Brain microvascular endothelial cell (primary cell): ENCODE measurements at regions not wholly inside any gene's neighbourhood (a gene's known extent, or its start where the extent isn't known, plus 50 kb on each side); places are given as distances from the start of the nearest gene placed in this dataset.

Experiments
- DNase-seq: peaks from one replicate; pipeline ENCODE4 v3.0.0-alpha.2; 2020
- H3K27ac ChIP-seq: fragments of 250-450 bp; sonication (Bioruptor Pico); 2 replicates; pipeline ENCODE4 v1.5.1; 2020; ENCODE audit warnings: mild to moderate bottlenecking, moderate library complexity
- H3K27me3 ChIP-seq: fragments of 250-450 bp; sonication (Bioruptor Pico); replicated peaks from 2 replicates; pipeline ENCODE4 v1.5.1; 2020; ENCODE audit warnings: mild to moderate bottlenecking
- H3K36me3 ChIP-seq: fragments of 250-450 bp; sonication (Bioruptor Pico); replicated peaks from 2 replicates; pipeline ENCODE4 v1.5.1; 2020; ENCODE audit warnings: mild to moderate bottlenecking
- H3K4me3 ChIP-seq: 2 replicates; pipeline ENCODE4 v1.5.1; 2011; ENCODE audit warnings: low read depth, mild to moderate bottlenecking, control low read depth, low read length, moderate library complexity
- in situ Hi-C: cut with HindIII; loops from 2 replicates; pipeline ENCODE4 v1.10.0; 2017; ENCODE audit warnings: low sequenced_read_pairs, low pct_ligation_motif_present
- TF ChIP-seq, protein P1 (sequence below): IDR thresholded peaks from 2 replicates; pipeline ENCODE4 v1.5.1; 2011; ENCODE audit warnings: low read depth, mild to moderate bottlenecking, moderate library complexity, low read length, control low read depth, inconsistent platforms; ENCODE audit errors: missing control alignments

DNA sequence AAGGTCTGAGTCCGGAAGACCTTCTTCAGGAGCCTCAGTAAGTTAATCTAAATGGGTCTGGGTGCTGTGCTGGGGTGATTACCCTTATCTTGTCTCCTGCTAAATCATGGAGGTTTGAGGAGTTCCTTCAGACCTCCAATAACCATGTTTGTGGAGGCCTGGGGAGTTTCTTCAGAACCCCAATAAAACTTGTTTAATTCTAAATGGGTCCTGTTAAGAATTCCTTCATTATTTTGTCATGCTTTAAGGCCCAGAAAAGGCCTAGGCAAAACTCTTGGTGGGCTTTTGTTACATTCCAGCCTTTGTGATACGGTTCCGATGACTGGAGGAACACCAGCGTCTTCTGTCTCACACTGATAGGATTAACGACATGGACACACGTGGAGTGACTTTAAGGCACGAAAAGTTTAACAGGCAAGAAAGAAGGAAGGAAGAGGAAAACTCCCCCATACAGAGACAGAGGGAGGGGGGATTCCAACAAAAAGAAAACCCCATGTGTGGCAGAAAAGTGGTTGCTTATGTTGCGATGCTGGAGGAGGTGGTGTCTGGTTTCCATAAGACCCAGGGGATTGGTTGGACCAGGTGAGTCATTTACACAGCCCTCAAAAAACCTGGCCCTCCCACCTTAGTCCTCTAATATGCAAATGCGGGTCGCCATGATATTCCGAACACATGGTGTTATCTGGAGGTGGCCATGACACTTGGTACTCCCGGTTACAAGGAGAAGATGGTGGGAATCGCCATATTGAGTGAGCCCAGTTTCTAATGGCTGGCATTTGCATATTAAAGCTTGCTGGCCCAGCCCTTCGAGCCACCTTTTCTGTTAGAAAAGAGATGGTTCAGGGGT lies 72.6 kb upstream of the MFGE8 start:
- DNase-seq: no peak
- H3K27me3 ChIP-seq: no peaks in the 10 kb centered on the region
- TF ChIP-seq, protein P1, sequence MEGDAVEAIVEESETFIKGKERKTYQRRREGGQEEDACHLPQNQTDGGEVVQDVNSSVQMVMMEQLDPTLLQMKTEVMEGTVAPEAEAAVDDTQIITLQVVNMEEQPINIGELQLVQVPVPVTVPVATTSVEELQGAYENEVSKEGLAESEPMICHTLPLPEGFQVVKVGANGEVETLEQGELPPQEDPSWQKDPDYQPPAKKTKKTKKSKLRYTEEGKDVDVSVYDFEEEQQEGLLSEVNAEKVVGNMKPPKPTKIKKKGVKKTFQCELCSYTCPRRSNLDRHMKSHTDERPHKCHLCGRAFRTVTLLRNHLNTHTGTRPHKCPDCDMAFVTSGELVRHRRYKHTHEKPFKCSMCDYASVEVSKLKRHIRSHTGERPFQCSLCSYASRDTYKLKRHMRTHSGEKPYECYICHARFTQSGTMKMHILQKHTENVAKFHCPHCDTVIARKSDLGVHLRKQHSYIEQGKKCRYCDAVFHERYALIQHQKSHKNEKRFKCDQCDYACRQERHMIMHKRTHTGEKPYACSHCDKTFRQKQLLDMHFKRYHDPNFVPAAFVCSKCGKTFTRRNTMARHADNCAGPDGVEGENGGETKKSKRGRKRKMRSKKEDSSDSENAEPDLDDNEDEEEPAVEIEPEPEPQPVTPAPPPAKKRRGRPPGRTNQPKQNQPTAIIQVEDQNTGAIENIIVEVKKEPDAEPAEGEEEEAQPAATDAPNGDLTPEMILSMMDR: no peak
- H3K36me3 ChIP-seq: no peaks in the 10 kb centered on the region
- H3K4me3 ChIP-seq: no peak overlapping the region
- in situ Hi-C loops: no loop called here
- H3K27ac ChIP-seq: no peak overlapping the region

DNA sequence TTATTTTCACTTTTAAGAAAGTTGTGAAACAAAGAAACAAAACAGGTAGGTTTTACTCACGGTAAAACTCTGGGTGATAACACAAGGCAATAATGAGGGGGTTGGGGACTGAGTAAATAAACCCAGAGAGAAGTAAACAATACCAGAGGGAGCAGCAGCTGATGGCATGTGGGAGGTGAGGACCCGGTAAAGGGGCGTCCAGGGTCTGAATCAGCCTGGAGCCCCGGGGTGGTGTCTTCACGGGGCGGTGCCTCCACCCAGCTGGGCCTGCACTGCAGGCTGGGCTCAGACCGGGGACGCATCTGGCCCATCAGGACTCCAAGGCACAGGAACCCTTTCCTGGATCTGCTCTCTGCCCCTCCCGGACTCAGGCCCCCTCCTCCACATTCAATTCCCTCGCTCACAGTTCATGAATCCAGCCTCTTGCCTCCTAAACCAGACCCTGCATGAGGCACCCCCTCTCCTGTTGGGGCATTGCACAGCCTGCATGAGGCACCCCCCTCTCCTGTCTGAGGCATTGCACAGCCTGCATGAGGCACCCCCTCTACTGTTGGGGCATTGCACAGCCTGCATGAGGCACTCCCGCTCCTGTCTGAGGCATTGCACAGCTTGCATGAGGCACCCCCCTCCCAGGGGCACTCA lies 73.9 kb upstream of the MFGE8 start:
- Histone ChIP-seq H3K27me3 (no peaks in the 10 kb centered on the region), H3K27ac (no peak overlapping the region), H3K36me3 (no peaks in the 10 kb centered on the region), H3K4me3 (no peak overlapping the region)
- TF ChIP-seq, protein P1: no peak
- in situ Hi-C loops: no loop called here
- no peak for DNase-seq

DNA sequence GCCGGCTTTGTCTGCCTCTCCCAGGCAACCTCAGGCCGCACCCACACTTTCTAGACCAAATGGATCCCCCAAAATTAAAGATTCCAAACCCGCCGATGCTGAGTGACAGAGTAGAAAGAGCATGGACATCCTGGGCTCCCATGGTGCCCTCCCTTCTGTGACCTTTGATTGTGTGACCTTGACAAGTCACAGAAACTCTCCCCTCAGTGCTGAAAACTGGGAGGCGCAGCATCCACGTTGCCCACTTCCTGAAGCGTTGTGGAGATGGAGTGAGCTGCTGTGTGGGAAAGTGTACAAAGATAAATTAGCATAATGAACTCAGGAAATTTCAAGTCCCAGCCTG lies 74.4 kb upstream of the MFGE8 start:
- no peak for DNase-seq
- Histone ChIP-seq H3K4me3 (no peak overlapping the region), H3K27ac (no peak overlapping the region), H3K36me3 (no peaks in the 10 kb centered on the region), H3K27me3 (no peaks in the 10 kb centered on the region)
- TF ChIP-seq, protein P1: no peak
- in situ Hi-C loops: no loop called here

GRCh38 chr15:88987934-88988671 lies 74.9 kb upstream of the MFGE8 start:
- DNase-seq: no peak
- in situ Hi-C loops: no loop called here

GRCh38 chr15:88989578-88989977 lies 76.4 kb upstream of the MFGE8 start:
- in situ Hi-C loops: no loop called here
- TF ChIP-seq, protein P1: no peak
- Histone ChIP-seq H3K27me3 (no peaks in the 10 kb centered on the region), H3K27ac (peak overlapping the region; percentile 5), H3K36me3 (no peaks in the 10 kb centered on the region), H3K4me3 (no peak overlapping the region)
- DNase-seq: peak; percentile 64

More at GRCh38 chr15:88987934-88988671, 74.9 kb upstream of the MFGE8 start:
- no peak overlapping the region for H3K4me3 ChIP-seq
- no peak overlapping the region for H3K27ac ChIP-seq
- TF ChIP-seq, protein P1: no peak
- H3K27me3 ChIP-seq: no peaks in the 10 kb centered on the region
- no peaks in the 10 kb centered on the region for H3K36me3 ChIP-seq
